GM23248 (cell line): ENCODE measurements at regions not wholly inside any gene's neighbourhood (a gene's known extent, or its start where the extent isn't known, plus 50 kb on each side); places are given as distances from the start of the nearest gene placed in this dataset.

Source experiments
- EZH2 ChIP-seq: fragments of 200-600 bp; sonication (generic); IDR thresholded peaks from 2 replicates; pipeline ENCODE4 v1.6.1; 2018; ENCODE audit warnings: antibody characterized with exemption, mild to moderate bottlenecking; ENCODE audit not compliant: insufficient read depth, poor library complexity, severe bottlenecking
- EZH2phosphoT487 ChIP-seq: fragments of 200-600 bp; sonication (generic); IDR thresholded peaks from 2 replicates; pipeline ENCODE4 v1.6.1; 2018; ENCODE audit warnings: antibody characterized with exemption, moderate library complexity, mild to moderate bottlenecking, low read depth; ENCODE audit not compliant: insufficient read depth

GRCh38 chr17:15029469-15029868 is 235.7 kb downstream of the PMP22 start:
- TF ChIP-seq EZH2 = no peak
- no peak for TF ChIP-seq EZH2phosphoT487
